Stomach (tissue), 4 donors: ENCODE measurements at regions not wholly inside any gene's neighbourhood (a gene's known extent, or its start where the extent isn't known, plus 50 kb on each side); places are given as distances from the start of the nearest gene placed in this dataset.

ENCODE experiments used
- EP300 ChIP-seq: sonication (generic); formaldehyde crosslinking; IDR thresholded peaks from one replicate; pipeline ENCODE4 v1.6.1; 2017; ENCODE audit warnings: antibody characterized with exemption
- POLR2A ChIP-seq, 4 donors: fragments of 450-650 bp; IDR thresholded peaks; one replicate each; pipeline ENCODE4 v1.6.1; 2016; ENCODE audit warnings: antibody characterized with exemption in 4 of 4, control low read depth in 2 of 4, mild to moderate bottlenecking in 1 of 4, moderate library complexity in 1 of 4
- POLR2AphosphoS5 ChIP-seq, 3 donors: sonication (generic); formaldehyde crosslinking; IDR thresholded peaks; one replicate each; pipeline ENCODE4 v1.6.1; 2016; ENCODE audit warnings: antibody characterized with exemption in 3 of 3
- TF ChIP-seq, protein P1 (sequence below), 7 experiments: fragments of 450-650 bp in 4 of 7; fragments of 200-600 bp in 3 of 7; sonication (generic) in 3 of 7; IDR thresholded peaks; one replicate each; pipeline ENCODE4 v1.5.1; 2016 to 2019; ENCODE audit warnings: antibody characterized with exemption in 7 of 7, control low read depth in 2 of 7, mild to moderate bottlenecking in 1 of 7

DNA sequence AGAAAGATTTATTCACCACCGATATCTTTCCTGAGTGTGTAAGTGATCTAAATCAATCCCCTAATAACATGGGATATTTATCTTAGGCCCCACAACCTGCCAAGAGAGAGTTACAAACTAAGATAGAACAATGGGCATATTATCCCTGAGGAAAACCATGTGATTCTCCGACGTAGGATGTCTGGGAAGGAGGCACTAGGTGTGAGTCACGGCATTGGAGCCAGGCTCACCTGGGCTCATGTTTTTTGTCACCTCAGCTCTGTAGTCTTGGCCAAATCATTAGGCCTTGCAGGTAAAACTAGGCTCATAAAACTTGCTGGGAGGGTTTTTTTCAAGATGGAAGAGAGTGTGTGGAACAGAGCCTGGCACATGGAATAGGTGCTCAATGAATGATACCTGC, 129.7 kb upstream of the PLEKHG7 start:
- TF ChIP-seq, protein P1, sequence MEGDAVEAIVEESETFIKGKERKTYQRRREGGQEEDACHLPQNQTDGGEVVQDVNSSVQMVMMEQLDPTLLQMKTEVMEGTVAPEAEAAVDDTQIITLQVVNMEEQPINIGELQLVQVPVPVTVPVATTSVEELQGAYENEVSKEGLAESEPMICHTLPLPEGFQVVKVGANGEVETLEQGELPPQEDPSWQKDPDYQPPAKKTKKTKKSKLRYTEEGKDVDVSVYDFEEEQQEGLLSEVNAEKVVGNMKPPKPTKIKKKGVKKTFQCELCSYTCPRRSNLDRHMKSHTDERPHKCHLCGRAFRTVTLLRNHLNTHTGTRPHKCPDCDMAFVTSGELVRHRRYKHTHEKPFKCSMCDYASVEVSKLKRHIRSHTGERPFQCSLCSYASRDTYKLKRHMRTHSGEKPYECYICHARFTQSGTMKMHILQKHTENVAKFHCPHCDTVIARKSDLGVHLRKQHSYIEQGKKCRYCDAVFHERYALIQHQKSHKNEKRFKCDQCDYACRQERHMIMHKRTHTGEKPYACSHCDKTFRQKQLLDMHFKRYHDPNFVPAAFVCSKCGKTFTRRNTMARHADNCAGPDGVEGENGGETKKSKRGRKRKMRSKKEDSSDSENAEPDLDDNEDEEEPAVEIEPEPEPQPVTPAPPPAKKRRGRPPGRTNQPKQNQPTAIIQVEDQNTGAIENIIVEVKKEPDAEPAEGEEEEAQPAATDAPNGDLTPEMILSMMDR (IDR thresholded peaks at IDR 0.05) = no peak
- TF ChIP-seq POLR2AphosphoS5 (IDR thresholded peaks at IDR 0.05) = no peak
- TF ChIP-seq POLR2A (IDR thresholded peaks at IDR 0.05) = no peak
- no peak for TF ChIP-seq EP300
